C4-2B (cell line): ENCODE measurements at regions not wholly inside any gene's neighbourhood (a gene's known extent, or its start where the extent isn't known, plus 50 kb on each side); places are given as distances from the start of the nearest gene placed in this dataset.

ENCODE experiments used
- ZFX ChIP-seq: fragments of 450-650 bp; IDR thresholded peaks from 2 replicates; pipeline ENCODE4 v1.6.1; 2017
- TF ChIP-seq, protein P1 (sequence below): fragments of 450-650 bp; conservative IDR thresholded peaks from 2 replicates; pipeline ENCODE4 v1.5.1; 2017; ENCODE audit warnings: mild to moderate bottlenecking

- TF ChIP-seq ZFX = no peak
- TF ChIP-seq, protein P1, sequence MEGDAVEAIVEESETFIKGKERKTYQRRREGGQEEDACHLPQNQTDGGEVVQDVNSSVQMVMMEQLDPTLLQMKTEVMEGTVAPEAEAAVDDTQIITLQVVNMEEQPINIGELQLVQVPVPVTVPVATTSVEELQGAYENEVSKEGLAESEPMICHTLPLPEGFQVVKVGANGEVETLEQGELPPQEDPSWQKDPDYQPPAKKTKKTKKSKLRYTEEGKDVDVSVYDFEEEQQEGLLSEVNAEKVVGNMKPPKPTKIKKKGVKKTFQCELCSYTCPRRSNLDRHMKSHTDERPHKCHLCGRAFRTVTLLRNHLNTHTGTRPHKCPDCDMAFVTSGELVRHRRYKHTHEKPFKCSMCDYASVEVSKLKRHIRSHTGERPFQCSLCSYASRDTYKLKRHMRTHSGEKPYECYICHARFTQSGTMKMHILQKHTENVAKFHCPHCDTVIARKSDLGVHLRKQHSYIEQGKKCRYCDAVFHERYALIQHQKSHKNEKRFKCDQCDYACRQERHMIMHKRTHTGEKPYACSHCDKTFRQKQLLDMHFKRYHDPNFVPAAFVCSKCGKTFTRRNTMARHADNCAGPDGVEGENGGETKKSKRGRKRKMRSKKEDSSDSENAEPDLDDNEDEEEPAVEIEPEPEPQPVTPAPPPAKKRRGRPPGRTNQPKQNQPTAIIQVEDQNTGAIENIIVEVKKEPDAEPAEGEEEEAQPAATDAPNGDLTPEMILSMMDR = peak; percentile 82
Measured at GRCh38 chr6:912871-913835, 220.2 kb upstream of the EXOC2 start.
